Endodermal cell (in vitro differentiated cells): ENCODE measurements at regions not wholly inside any gene's neighbourhood (a gene's known extent, or its start where the extent isn't known, plus 50 kb on each side); places are given as distances from the start of the nearest gene placed in this dataset.

ENCODE experiments used
- DNase-seq: peaks from one replicate; pipeline ENCODE4 v3.0.0-alpha.2; 2017
- H3K27ac ChIP-seq: 2 replicates; pipeline ENCODE4 v1.5.1; 2013; ENCODE audit warnings: mild to moderate bottlenecking, low read depth, low read length, moderate library complexity
- H3K27me3 ChIP-seq: 2 replicates; pipeline ENCODE4 v1.6.1; 2013; ENCODE audit warnings: mild to moderate bottlenecking, low read length, moderate library complexity; ENCODE audit not compliant: insufficient read depth, control insufficient read depth, poor library complexity, severe bottlenecking
- H3K36me3 ChIP-seq: 2 replicates; pipeline ENCODE4 v1.7.0; 2013; ENCODE audit warnings: mild to moderate bottlenecking, low read length, moderate library complexity; ENCODE audit not compliant: control insufficient read depth, insufficient read depth
- H3K4me1 ChIP-seq: one replicate; pipeline ENCODE4 v1.7.0; 2013; ENCODE audit warnings: low read length; ENCODE audit not compliant: control insufficient read depth, insufficient read depth
- H3K4me3 ChIP-seq: 2 replicates; pipeline ENCODE4 v1.5.1; 2013; ENCODE audit warnings: mild to moderate bottlenecking, low read length, moderate library complexity
- H3K9ac ChIP-seq: 2 replicates; pipeline ENCODE4 v1.6.1; 2013; ENCODE audit warnings: mild to moderate bottlenecking, low read length, moderate library complexity; ENCODE audit not compliant: poor library complexity, severe bottlenecking; ENCODE audit errors: extremely low read depth
- H3K9me3 ChIP-seq: 2 replicates; pipeline ENCODE4 v1.6.1; 2013; ENCODE audit warnings: mild to moderate bottlenecking, low read length, moderate library complexity; ENCODE audit not compliant: control insufficient read depth
- H3K27ac Mint-ChIP-seq: 2 replicates; pipeline ENCODE4 v1.8.0; 2020; ENCODE audit warnings: mixed read lengths
- H3K27me3 Mint-ChIP-seq: 2 replicates; pipeline ENCODE4 v1.8.0; 2021; ENCODE audit warnings: mild to moderate bottlenecking, mixed read lengths; ENCODE audit not compliant: insufficient read depth
- H3K36me3 Mint-ChIP-seq: 2 replicates; pipeline ENCODE4 v1.8.0; 2020; ENCODE audit warnings: low read depth, mixed read lengths
- H3K4me1 Mint-ChIP-seq: 2 replicates; pipeline ENCODE4 v1.8.0; 2020; ENCODE audit warnings: mixed read lengths
- H3K4me3 Mint-ChIP-seq: 2 replicates; pipeline ENCODE4 v1.8.0; 2020; ENCODE audit warnings: mild to moderate bottlenecking, moderate library complexity, mixed read lengths
- H3K9me3 Mint-ChIP-seq: 2 replicates; pipeline ENCODE4 v1.8.0; 2020; ENCODE audit warnings: mild to moderate bottlenecking, mixed read lengths
- WGBS, 2 experiments: methylation state at CpG; one replicate each; pipeline versions ENCODE4 v1.1.5 to v1.1.7; 2013; ENCODE audit warnings: missing lambda C conversion rate in 2 of 2, mixed read lengths in 1 of 2; ENCODE audit not compliant: insufficient coverage in 1 of 2, insufficient read length in 1 of 2; 5-methylcytosine and 5-hydroxymethylcytosine counted together
- TF ChIP-seq, protein P1 (sequence below): fragments of 200-600 bp; sonication (generic); conservative IDR thresholded peaks from 2 replicates; pipeline ENCODE4 v1.5.0; 2021; ENCODE audit warnings: antibody characterized with exemption, mild to moderate bottlenecking

DNA sequence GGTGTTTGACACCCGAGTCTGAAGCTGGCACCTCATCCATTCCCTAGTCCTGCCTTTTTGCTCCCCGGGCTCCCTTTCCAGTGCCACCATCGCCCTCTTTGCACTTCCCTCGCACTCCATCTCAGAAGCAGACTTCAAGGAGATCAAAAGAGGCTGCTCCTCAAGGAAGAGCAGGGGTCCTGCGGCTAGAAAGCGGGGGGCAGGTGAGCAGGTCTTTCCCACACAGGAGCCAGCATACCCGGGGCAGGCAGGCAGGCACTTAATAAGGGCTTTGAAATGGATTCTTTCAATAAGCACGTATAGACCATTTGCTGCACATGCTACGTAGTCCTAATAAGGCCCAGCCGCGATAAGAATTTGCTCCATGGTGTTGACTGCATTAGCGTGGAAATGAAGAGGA lies 125.9 kb upstream of the PROX1 start:
- Histone ChIP-seq H3K9me3 (no peaks in the 10 kb centered on the region), H3K27me3 (no peaks in the 10 kb centered on the region), H3K27ac (no peak overlapping the region), H3K4me1 (no peaks in the 10 kb centered on the region), H3K36me3 (no peaks in the 10 kb centered on the region), H3K9ac (no peak overlapping the region), H3K4me3 (no peak overlapping the region)
- Mint-ChIP-seq H3K4me3 (no peak overlapping the region), H3K27me3 (peaks cover 8% of the 10 kb centered on the region), H3K4me1 (no peaks in the 10 kb centered on the region), H3K9me3 (no peaks in the 10 kb centered on the region), H3K36me3 (no peaks in the 10 kb centered on the region), H3K27ac (no peak overlapping the region)
- TF ChIP-seq, protein P1, sequence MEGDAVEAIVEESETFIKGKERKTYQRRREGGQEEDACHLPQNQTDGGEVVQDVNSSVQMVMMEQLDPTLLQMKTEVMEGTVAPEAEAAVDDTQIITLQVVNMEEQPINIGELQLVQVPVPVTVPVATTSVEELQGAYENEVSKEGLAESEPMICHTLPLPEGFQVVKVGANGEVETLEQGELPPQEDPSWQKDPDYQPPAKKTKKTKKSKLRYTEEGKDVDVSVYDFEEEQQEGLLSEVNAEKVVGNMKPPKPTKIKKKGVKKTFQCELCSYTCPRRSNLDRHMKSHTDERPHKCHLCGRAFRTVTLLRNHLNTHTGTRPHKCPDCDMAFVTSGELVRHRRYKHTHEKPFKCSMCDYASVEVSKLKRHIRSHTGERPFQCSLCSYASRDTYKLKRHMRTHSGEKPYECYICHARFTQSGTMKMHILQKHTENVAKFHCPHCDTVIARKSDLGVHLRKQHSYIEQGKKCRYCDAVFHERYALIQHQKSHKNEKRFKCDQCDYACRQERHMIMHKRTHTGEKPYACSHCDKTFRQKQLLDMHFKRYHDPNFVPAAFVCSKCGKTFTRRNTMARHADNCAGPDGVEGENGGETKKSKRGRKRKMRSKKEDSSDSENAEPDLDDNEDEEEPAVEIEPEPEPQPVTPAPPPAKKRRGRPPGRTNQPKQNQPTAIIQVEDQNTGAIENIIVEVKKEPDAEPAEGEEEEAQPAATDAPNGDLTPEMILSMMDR = no peak
- DNase-seq = no peak
- 94 to 99% methylated on average over 11 to 12 of the region's 12 CpGs for WGBS, 2 experiments

DNA sequence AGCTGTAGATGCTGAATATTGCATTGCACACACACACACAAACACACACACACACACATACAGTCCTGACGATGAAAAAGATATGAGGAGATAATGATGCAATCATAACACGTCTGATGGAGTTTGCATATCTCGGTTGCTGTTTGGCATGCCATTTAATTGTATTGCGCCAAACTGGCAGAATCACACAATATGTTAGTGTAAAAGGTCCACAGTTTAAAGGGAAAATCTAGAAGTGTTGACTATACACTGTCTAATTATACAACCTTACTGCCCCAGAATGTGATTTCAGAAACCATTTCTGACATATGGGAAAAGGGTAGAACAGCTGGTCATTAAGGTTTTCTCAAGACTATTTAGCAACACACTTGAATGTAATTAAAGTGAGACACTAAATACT lies 123.7 kb upstream of the PROX1 start:
- no peaks in the 10 kb centered on the region for H3K4me1 ChIP-seq
- H3K36me3 ChIP-seq = no peaks in the 10 kb centered on the region
- Mint-ChIP-seq H3K27me3 (peaks cover 8% of the 10 kb centered on the region), H3K4me1 (no peaks in the 10 kb centered on the region), H3K27ac (no peak overlapping the region), H3K4me3 (no peak overlapping the region), H3K9me3 (no peaks in the 10 kb centered on the region), H3K36me3 (no peaks in the 10 kb centered on the region)
- no peak for DNase-seq
- TF ChIP-seq, protein P1 = no peak
- no peaks in the 10 kb centered on the region for H3K27me3 ChIP-seq
- no peak overlapping the region for H3K4me3 ChIP-seq
- no peaks in the 10 kb centered on the region for H3K9me3 ChIP-seq
- no peak overlapping the region for H3K27ac ChIP-seq
- H3K9ac ChIP-seq = no peak overlapping the region
- 99 to 100% methylated on average over 1 to 4 of the region's 4 CpGs for WGBS, 2 experiments

DNA sequence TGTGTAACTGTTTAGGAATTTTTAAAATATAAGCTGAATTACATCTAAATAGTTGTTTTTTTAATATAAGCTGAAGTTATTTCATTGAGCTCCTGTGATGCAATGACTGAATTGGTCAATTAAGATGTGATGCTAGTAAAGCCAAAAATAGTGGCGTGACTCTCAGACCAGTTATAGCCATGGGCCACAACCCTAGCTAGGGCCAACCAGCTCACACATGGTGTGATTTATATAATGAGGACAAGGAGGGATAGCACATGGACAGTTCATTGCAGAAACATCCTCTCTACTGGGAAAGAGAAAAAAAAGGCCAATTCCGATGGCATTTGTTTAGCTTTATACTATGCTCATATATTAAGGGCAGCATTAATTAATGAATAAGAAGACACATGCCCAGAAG lies 119.3 kb upstream of the PROX1 start:
- Histone ChIP-seq H3K27ac (no peak overlapping the region), H3K27me3 (no peaks in the 10 kb centered on the region), H3K4me1 (no peaks in the 10 kb centered on the region), H3K9me3 (no peaks in the 10 kb centered on the region), H3K9ac (no peak overlapping the region), H3K36me3 (no peaks in the 10 kb centered on the region), H3K4me3 (no peak overlapping the region)
- Mint-ChIP-seq H3K9me3 (no peaks in the 10 kb centered on the region), H3K4me1 (no peaks in the 10 kb centered on the region), H3K27ac (no peak overlapping the region), H3K4me3 (no peak overlapping the region), H3K36me3 (no peaks in the 10 kb centered on the region), H3K27me3 (peaks cover 2% of the 10 kb centered on the region)
- 88 to 89% methylated on average over 1 to 2 of the region's 2 CpGs for WGBS, 2 experiments
- TF ChIP-seq, protein P1 = no peak
- no peak for DNase-seq
